Fibroblast of lung (primary cell): ENCODE measurements at regions not wholly inside any gene's neighbourhood (a gene's known extent, or its start where the extent isn't known, plus 50 kb on each side); places are given as distances from the start of the nearest gene placed in this dataset.

Experiments used
- EZH2 ChIP-seq: IDR thresholded peaks from 2 replicates; pipeline ENCODE4 v1.5.1; 2012; ENCODE audit warnings: low read length, control low read depth, mild to moderate bottlenecking; ENCODE audit errors: missing control alignments
- TF ChIP-seq, protein P1 (sequence below), 2 donors: IDR thresholded peaks in 1 of 2; conservative IDR thresholded peaks in 1 of 2; 1 replicate in 1 of 2; 2 replicates in 1 of 2; pipeline ENCODE4 v1.5.1; 2011 to 2012; ENCODE audit warnings: low read length in 2 of 2, control low read depth in 1 of 2, inconsistent platforms in 1 of 2, low read depth in 1 of 2, mild to moderate bottlenecking in 1 of 2

DNA sequence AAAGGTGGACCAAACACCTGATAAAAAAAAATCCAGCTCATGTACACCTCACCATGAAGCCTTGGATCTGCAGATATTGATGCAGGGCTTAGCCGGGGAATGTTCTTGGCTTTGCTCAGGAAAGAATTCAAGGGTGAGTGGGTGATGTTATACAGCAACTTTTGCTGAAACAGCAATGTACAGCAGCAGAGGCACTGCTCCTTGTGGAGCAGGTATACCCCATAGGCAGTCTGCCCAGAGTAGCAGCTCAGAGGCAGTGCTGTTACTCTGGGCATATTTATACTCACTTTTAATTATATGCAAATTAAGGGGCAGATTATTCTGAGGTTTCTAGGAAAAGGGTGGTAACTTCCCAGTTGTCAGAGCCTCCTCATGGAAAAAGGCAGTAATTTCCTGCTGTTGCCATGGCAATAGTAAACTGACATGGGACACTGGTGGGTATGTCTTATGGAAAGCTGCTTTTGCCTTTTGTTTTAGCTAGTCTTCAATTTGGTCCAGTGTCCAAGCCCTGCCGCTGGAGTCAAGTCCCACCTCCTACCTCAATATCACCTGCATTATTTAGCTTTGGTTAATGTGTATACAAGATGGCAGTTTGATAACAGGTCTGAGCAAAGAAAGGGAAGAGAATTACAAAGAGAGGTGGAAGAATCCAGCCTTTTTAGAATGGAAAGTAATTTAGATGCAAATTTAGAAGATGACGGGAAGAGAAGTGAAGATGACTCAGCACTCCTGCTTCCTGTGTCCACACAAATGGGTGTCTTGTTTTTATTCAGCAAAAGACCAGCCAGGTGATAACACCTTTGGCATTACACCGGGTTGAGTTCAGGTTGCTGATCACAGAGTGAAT lies 110.1 kb upstream of the JAG1 start:
- TF ChIP-seq, protein P1, sequence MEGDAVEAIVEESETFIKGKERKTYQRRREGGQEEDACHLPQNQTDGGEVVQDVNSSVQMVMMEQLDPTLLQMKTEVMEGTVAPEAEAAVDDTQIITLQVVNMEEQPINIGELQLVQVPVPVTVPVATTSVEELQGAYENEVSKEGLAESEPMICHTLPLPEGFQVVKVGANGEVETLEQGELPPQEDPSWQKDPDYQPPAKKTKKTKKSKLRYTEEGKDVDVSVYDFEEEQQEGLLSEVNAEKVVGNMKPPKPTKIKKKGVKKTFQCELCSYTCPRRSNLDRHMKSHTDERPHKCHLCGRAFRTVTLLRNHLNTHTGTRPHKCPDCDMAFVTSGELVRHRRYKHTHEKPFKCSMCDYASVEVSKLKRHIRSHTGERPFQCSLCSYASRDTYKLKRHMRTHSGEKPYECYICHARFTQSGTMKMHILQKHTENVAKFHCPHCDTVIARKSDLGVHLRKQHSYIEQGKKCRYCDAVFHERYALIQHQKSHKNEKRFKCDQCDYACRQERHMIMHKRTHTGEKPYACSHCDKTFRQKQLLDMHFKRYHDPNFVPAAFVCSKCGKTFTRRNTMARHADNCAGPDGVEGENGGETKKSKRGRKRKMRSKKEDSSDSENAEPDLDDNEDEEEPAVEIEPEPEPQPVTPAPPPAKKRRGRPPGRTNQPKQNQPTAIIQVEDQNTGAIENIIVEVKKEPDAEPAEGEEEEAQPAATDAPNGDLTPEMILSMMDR (conservative IDR thresholded peaks at IDR 0.05 in 1 of 2, IDR thresholded peaks at IDR 0.05 in 1 of 2; ENCODE audit: low read depth in 1 of 2, low read length in 2 of 2), result no peak
- no peak for TF ChIP-seq EZH2
